ENCODE measurements at regions not wholly inside any gene's neighbourhood (a gene's known extent, or its start where the extent isn't known, plus 50 kb on each side); places are given as distances from the start of the nearest gene placed in this dataset.

DNA sequence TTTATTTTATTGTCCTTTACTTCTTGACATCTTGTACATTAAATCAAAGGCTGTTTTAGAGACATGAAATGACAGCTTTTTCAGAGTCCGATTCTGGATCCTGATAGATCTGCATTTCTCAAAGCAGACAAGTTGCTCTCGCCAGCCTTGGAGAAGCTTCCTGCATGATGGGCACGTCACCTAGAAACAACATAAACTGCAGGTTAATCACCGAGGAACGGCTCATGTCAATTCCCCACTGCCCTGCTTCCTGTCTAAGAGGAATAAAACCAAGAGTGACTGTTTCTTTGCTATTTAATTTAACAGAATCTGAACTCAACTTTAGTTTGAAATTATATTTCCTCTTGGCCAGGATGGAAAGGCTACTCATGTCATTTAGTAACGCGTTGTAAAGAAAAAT, 77.0 kb downstream of the RWDD3 start:
- no peaks in the 10 kb centered on the region for H4K20me1 ChIP-seq (ENCODE audit: insufficient read depth, low read length)
- no peak overlapping the region for H2AFZ ChIP-seq (ENCODE audit: insufficient read depth, low read depth, low read length, poor library complexity, severe bottlenecking)
- H3K4me2 ChIP-seq (replicated peaks; ENCODE audit: extremely low read depth, low read length, poor library complexity, severe bottlenecking): no peak overlapping the region
- intact Hi-C loops (cut with micrococcal nuclease): no loop called here
- H3K27ac ChIP-seq (ENCODE audit: low read depth in 1 of 2, low read length in 2 of 2): no peak overlapping the region
- no peaks in the 10 kb centered on the region for H3K4me1 ChIP-seq (ENCODE audit: control insufficient read depth in 1 of 2, insufficient read depth in 2 of 2, low read length in 2 of 2)
- H3K27ac Mint-ChIP-seq: no peak overlapping the region
- TF ChIP-seq, protein P1, sequence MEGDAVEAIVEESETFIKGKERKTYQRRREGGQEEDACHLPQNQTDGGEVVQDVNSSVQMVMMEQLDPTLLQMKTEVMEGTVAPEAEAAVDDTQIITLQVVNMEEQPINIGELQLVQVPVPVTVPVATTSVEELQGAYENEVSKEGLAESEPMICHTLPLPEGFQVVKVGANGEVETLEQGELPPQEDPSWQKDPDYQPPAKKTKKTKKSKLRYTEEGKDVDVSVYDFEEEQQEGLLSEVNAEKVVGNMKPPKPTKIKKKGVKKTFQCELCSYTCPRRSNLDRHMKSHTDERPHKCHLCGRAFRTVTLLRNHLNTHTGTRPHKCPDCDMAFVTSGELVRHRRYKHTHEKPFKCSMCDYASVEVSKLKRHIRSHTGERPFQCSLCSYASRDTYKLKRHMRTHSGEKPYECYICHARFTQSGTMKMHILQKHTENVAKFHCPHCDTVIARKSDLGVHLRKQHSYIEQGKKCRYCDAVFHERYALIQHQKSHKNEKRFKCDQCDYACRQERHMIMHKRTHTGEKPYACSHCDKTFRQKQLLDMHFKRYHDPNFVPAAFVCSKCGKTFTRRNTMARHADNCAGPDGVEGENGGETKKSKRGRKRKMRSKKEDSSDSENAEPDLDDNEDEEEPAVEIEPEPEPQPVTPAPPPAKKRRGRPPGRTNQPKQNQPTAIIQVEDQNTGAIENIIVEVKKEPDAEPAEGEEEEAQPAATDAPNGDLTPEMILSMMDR (IDR thresholded peaks at IDR 0.05): no peak
- peaks cover 0 to 2% of the 10 kb centered on the region in 2 donors for H3K27me3 ChIP-seq (ENCODE audit: control insufficient read depth in 2 of 2, insufficient read depth in 2 of 2, low read length in 2 of 2)
- 61% methylated on average over 7 of the region's 7 CpGs for WGBS (ENCODE audit: insufficient coverage)
- DNase-seq: no peak
- no peak overlapping the region for H3K4me3 Mint-ChIP-seq
- peaks cover 0 to 2% (median 0%) of the 10 kb centered on the region in 7 donors for H3K9me3 Mint-ChIP-seq
- H3K4me3 ChIP-seq (replicated peaks in 1 of 3; ENCODE audit: low read depth in 2 of 3, low read length in 3 of 3): no peak overlapping the region
- no peaks in the 10 kb centered on the region for H3K79me2 ChIP-seq (ENCODE audit: insufficient read depth, low read length)
- H3K36me3 Mint-ChIP-seq: no peaks in the 10 kb centered on the region
- peaks cover 0 to 4% (median 4%) of the 10 kb centered on the region in 3 donors for H3K27me3 Mint-ChIP-seq (ENCODE audit: low read depth in 3 of 3)
- no peaks in the 10 kb centered on the region for H3K4me1 Mint-ChIP-seq
- no peaks in the 10 kb centered on the region for H3K9me3 ChIP-seq (replicated peaks in 1 of 2; ENCODE audit: control insufficient read depth in 1 of 2, insufficient read depth in 1 of 2, low read length in 2 of 2)
- no peak overlapping the region for H3K9ac ChIP-seq (ENCODE audit: insufficient read depth, low read length, poor library complexity, severe bottlenecking)
- no peaks in the 10 kb centered on the region for H3K36me3 ChIP-seq (replicated peaks in 1 of 2; ENCODE audit: control insufficient read depth in 1 of 2, insufficient read depth in 2 of 2, low read length in 2 of 2)

DNA sequence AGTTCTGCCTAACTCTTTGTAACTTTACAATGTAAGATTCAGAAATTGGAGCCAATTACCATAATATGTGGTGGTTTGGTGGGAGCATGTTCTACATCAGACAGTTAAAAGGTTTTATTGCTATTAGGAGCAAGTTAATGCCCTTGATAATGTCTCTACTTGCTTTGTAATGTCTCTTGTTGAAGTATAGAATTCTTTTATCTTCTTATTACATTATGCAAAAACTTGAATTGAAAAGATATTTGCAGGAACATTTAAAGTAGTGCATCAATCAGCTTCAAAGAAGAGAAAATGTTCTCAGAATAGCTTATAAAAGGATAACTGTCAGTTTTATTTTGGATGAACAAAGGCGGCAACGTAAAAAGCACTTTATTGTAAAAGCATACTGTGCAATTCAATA, 77.8 kb downstream of the RWDD3 start:
- TF ChIP-seq, protein P1 (IDR thresholded peaks at IDR 0.05): no peak
- no peak for DNase-seq
- no CpG with 5 or more reads among the region's 2 CpGs for WGBS (ENCODE audit: insufficient coverage)

More for the DNA sequence above, 77.8 kb downstream of the RWDD3 start:
- Mint-ChIP-seq H3K27ac (no peak overlapping the region), H3K27me3 (ENCODE audit: low read depth in 3 of 3) (peaks cover 0 to 4% (median 4%) of the 10 kb centered on the region in 3 donors), H3K4me3 (no peak overlapping the region), H3K4me1 (no peaks in the 10 kb centered on the region), H3K36me3 (no peaks in the 10 kb centered on the region), H3K9me3 (peaks cover 0 to 4% (median 0%) of the 10 kb centered on the region in 7 donors)
- H3K27ac ChIP-seq (ENCODE audit: low read depth in 1 of 2, low read length in 2 of 2): no peak overlapping the region
- no peaks in the 10 kb centered on the region for H3K79me2 ChIP-seq (ENCODE audit: insufficient read depth, low read length)
- no peak overlapping the region for H3K4me2 ChIP-seq (replicated peaks; ENCODE audit: extremely low read depth, low read length, poor library complexity, severe bottlenecking)
- H3K36me3 ChIP-seq (replicated peaks in 1 of 2; ENCODE audit: control insufficient read depth in 1 of 2, insufficient read depth in 2 of 2, low read length in 2 of 2): no peaks in the 10 kb centered on the region
- intact Hi-C loops (cut with micrococcal nuclease): no loop called here
- no peaks in the 10 kb centered on the region for H3K9me3 ChIP-seq (replicated peaks in 1 of 2; ENCODE audit: control insufficient read depth in 1 of 2, insufficient read depth in 1 of 2, low read length in 2 of 2)
- H2AFZ ChIP-seq (ENCODE audit: insufficient read depth, low read depth, low read length, poor library complexity, severe bottlenecking): no peak overlapping the region
- H3K4me3 ChIP-seq (replicated peaks in 1 of 3; ENCODE audit: low read depth in 2 of 3, low read length in 3 of 3): no peak overlapping the region
- peaks cover 0 to 2% of the 10 kb centered on the region in 2 donors for H3K27me3 ChIP-seq (ENCODE audit: control insufficient read depth in 2 of 2, insufficient read depth in 2 of 2, low read length in 2 of 2)
- H3K4me1 ChIP-seq (ENCODE audit: control insufficient read depth in 1 of 2, insufficient read depth in 2 of 2, low read length in 2 of 2): no peaks in the 10 kb centered on the region
- H4K20me1 ChIP-seq (ENCODE audit: insufficient read depth, low read length): no peaks in the 10 kb centered on the region
- no peak overlapping the region for H3K9ac ChIP-seq (ENCODE audit: insufficient read depth, low read length, poor library complexity, severe bottlenecking)

All from CD14-positive monocyte (primary cell).